Mesenchymal stem cell (in vitro differentiated cells and primary cell): ENCODE measurements at regions not wholly inside any gene's neighbourhood (a gene's known extent, or its start where the extent isn't known, plus 50 kb on each side); places are given as distances from the start of the nearest gene placed in this dataset.

Experiments used
- DNase-seq: peaks from one replicate; pipeline ENCODE4 v3.0.0-alpha.2; 2013
- H2AFZ ChIP-seq: one replicate; pipeline ENCODE4 v1.6.1; 2013; ENCODE audit warnings: low read depth, mild to moderate bottlenecking, control low read depth, inconsistent platforms, low read length, moderate library complexity
- H2AK5ac ChIP-seq: 2 replicates; pipeline ENCODE4 v1.6.1; 2013; ENCODE audit warnings: low read length, moderate library complexity, mild to moderate bottlenecking, inconsistent platforms; ENCODE audit not compliant: severe bottlenecking
- H2BK120ac ChIP-seq: one replicate; pipeline ENCODE4 v1.6.1; 2013; ENCODE audit warnings: low read depth, mild to moderate bottlenecking, inconsistent platforms, low read length, moderate library complexity
- H2BK12ac ChIP-seq, 2 experiments: one replicate each; pipeline ENCODE4 v1.6.1; 2013; ENCODE audit warnings: inconsistent platforms in 2 of 2, low read length in 2 of 2, mild to moderate bottlenecking in 2 of 2, moderate library complexity in 2 of 2, control low read depth in 1 of 2
- H2BK15ac ChIP-seq: one replicate; pipeline ENCODE4 v1.6.1; 2013; ENCODE audit warnings: mild to moderate bottlenecking, low read depth, inconsistent platforms; ENCODE audit not compliant: poor library complexity, severe bottlenecking
- H2BK5ac ChIP-seq: 2 replicates; pipeline ENCODE4 v1.6.1; 2013; ENCODE audit warnings: low read depth, mild to moderate bottlenecking, low read length, control low read depth, inconsistent platforms; ENCODE audit not compliant: poor library complexity, severe bottlenecking
- H3K14ac ChIP-seq, 2 experiments: one replicate each; pipeline ENCODE4 v1.6.1; 2013; ENCODE audit warnings: inconsistent platforms in 2 of 2, low read length in 2 of 2, control low read depth in 1 of 2, mild to moderate bottlenecking in 1 of 2, moderate library complexity in 1 of 2
- H3K18ac ChIP-seq, 2 experiments: one replicate each; pipeline ENCODE4 v1.6.1; 2013; ENCODE audit warnings: inconsistent platforms in 2 of 2, low read length in 2 of 2, control low read depth in 1 of 2, low read depth in 1 of 2, mild to moderate bottlenecking in 1 of 2
- H3K23ac ChIP-seq, 2 experiments: one replicate each; pipeline ENCODE4 v1.6.1; 2013; ENCODE audit warnings: inconsistent platforms in 2 of 2, low read length in 2 of 2, mild to moderate bottlenecking in 2 of 2, moderate library complexity in 2 of 2, control low read depth in 1 of 2
- H3K27ac ChIP-seq: 2 replicates; pipeline ENCODE4 v1.5.1; 2013; ENCODE audit warnings: mild to moderate bottlenecking, moderate library complexity, low read length, control low read depth, inconsistent platforms; ENCODE audit not compliant: poor library complexity, severe bottlenecking
- H3K27me3 ChIP-seq, 2 experiments: 2 replicates each; pipeline versions ENCODE4 v1.6.1 to v1.7.0; 2013; ENCODE audit warnings: low read length in 2 of 2, mild to moderate bottlenecking in 2 of 2, moderate library complexity in 2 of 2, control low read depth in 1 of 2, inconsistent platforms in 1 of 2; ENCODE audit not compliant: control insufficient read depth in 1 of 2, insufficient read depth in 1 of 2
- H3K36me3 ChIP-seq, 2 experiments: 2 replicates each; pipeline versions ENCODE4 v1.6.1 to v1.7.0; 2013; ENCODE audit warnings: low read length in 2 of 2, control low read depth in 1 of 2, inconsistent platforms in 1 of 2, low read depth in 1 of 2, mild to moderate bottlenecking in 1 of 2; ENCODE audit not compliant: insufficient read depth in 2 of 2, control insufficient read depth in 1 of 2
- H3K4ac ChIP-seq, 2 experiments: one replicate each; pipeline ENCODE4 v1.6.1; 2013; ENCODE audit warnings: inconsistent platforms in 2 of 2, low read length in 2 of 2, mild to moderate bottlenecking in 2 of 2, moderate library complexity in 2 of 2, control low read depth in 1 of 2, low read depth in 1 of 2
- H3K4me1 ChIP-seq: 2 replicates; pipeline ENCODE4 v1.6.1; 2013; ENCODE audit warnings: low read depth, low read length, control low read depth; ENCODE audit not compliant: control insufficient read depth, insufficient read depth
- H3K4me2 ChIP-seq: 2 replicates; pipeline ENCODE4 v1.6.1; 2013; ENCODE audit warnings: low read length, mild to moderate bottlenecking, inconsistent platforms; ENCODE audit not compliant: poor library complexity, severe bottlenecking
- H3K4me3 ChIP-seq, 2 experiments: 2 replicates each; pipeline versions ENCODE4 v1.5.1 to v1.7.0; 2013; ENCODE audit warnings: low read length in 2 of 2, mild to moderate bottlenecking in 2 of 2, control low read depth in 1 of 2, low read depth in 1 of 2; ENCODE audit not compliant: insufficient read depth in 1 of 2
- H3K79me1 ChIP-seq: replicated peaks from 2 replicates; pipeline ENCODE4 v1.6.1; 2013; ENCODE audit warnings: mild to moderate bottlenecking, control low read depth, low read length, inconsistent platforms; ENCODE audit not compliant: poor library complexity, severe bottlenecking
- H3K9ac ChIP-seq: 2 replicates; pipeline ENCODE4 v1.7.0; 2013; ENCODE audit warnings: mild to moderate bottlenecking, low read length, moderate library complexity
- H3K9me3 ChIP-seq: 2 replicates; pipeline ENCODE4 v1.7.0; 2013; ENCODE audit warnings: mild to moderate bottlenecking, low read length; ENCODE audit not compliant: control insufficient read depth
- H4K8ac ChIP-seq: one replicate; pipeline ENCODE4 v1.6.1; 2013; ENCODE audit warnings: inconsistent platforms, mild to moderate bottlenecking, low read length, moderate library complexity
- H4K91ac ChIP-seq: one replicate; pipeline ENCODE4 v1.6.1; 2013; ENCODE audit warnings: mild to moderate bottlenecking, low read length, inconsistent platforms
- WGBS: methylation state at CpG from one replicate; pipeline ENCODE4 v1.1.7; 2013; ENCODE audit warnings: mixed read lengths; 5-methylcytosine and 5-hydroxymethylcytosine counted together

- DNase-seq: no peak
- Histone ChIP-seq H2AK5ac (no peak overlapping the region), H2BK120ac (no peak overlapping the region), H3K9me3 (no peaks in the 10 kb centered on the region), H3K14ac (no peak overlapping the region), H3K79me1 (no peaks in the 10 kb centered on the region), H3K4me3 (no peak overlapping the region), H3K4me2 (no peak overlapping the region), H3K27me3 (no peaks in the 10 kb centered on the region), H3K4ac (no peak overlapping the region), H3K18ac (no peak overlapping the region), H2BK15ac (no peak overlapping the region), H2BK12ac (no peak overlapping the region), H3K36me3 (no peaks in the 10 kb centered on the region), H3K23ac (no peak overlapping the region), H2AFZ (no peak overlapping the region), H3K9ac (no peak overlapping the region), H2BK5ac (no peak overlapping the region), H3K27ac (no peak overlapping the region), H4K8ac (no peak overlapping the region), H3K4me1 (peaks cover 3% of the 10 kb centered on the region), H4K91ac (no peak overlapping the region)
- 100% methylated on average over 2 of the region's 3 CpGs for WGBS
Observed at GRCh38 chr1:221567859-221568507, 173.9 kb downstream of the DUSP10 start.

- Histone ChIP-seq H3K36me3 (no peaks in the 10 kb centered on the region), H3K27ac (no peak overlapping the region), H3K9me3 (no peaks in the 10 kb centered on the region), H3K4me3 (no peak overlapping the region), H2AFZ (no peak overlapping the region), H3K4ac (peak overlapping the region in 1 of 2 experiments; percentile 31), H3K18ac (no peak overlapping the region), H3K4me2 (no peak overlapping the region), H2BK12ac (no peak overlapping the region), H4K91ac (peak overlapping the region; percentile 92), H3K27me3 (no peaks in the 10 kb centered on the region), H2BK120ac (no peak overlapping the region), H2BK5ac (no peak overlapping the region), H2AK5ac (no peak overlapping the region), H3K4me1 (peaks cover 2% of the 10 kb centered on the region), H3K14ac (no peak overlapping the region), H3K79me1 (no peaks in the 10 kb centered on the region), H3K23ac (no peak overlapping the region), H4K8ac (peak overlapping the region; percentile 39), H2BK15ac (no peak overlapping the region), H3K9ac (no peak overlapping the region)
- 91% methylated on average over 5 of the region's 5 CpGs for WGBS
- DNase-seq: no peak
Observed at GRCh38 chr1:221573756-221574155, 168.1 kb downstream of the DUSP10 start.

DNA sequence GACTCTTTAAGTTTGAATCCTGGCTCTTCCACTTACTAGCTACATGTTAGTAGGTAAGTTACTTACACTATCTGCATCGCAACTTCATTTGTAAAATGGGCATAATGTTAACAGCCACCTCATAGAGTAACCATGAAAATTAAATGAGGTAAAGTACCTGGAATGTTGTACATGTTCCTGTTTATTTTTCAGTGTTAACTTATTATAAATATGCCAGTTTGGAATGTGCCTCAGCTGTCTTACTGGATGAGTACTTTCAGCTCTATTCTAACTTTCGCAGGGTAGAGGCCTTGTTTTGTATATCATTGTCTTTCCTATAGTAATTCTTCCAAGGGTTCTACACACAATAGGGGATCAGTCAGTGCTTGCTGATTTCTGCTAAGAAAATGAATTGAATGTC lies 167.4 kb downstream of the DUSP10 start:
- H3K4ac ChIP-seq: no peak overlapping the region
- peaks cover 2% of the 10 kb centered on the region for H3K4me1 ChIP-seq
- no peak overlapping the region for H4K91ac ChIP-seq
- 0% methylated on average over 1 of the region's 2 CpGs for WGBS
- H3K14ac ChIP-seq: no peak overlapping the region
- no peak overlapping the region for H2BK12ac ChIP-seq
- no peak overlapping the region for H3K23ac ChIP-seq
- H3K18ac ChIP-seq: no peak overlapping the region
- H3K27ac ChIP-seq: no peak overlapping the region
- no peak overlapping the region for H4K8ac ChIP-seq
- no peaks in the 10 kb centered on the region for H3K9me3 ChIP-seq
- H3K36me3 ChIP-seq: no peaks in the 10 kb centered on the region
- H3K4me2 ChIP-seq: no peak overlapping the region
- H2BK5ac ChIP-seq: no peak overlapping the region
- H2AK5ac ChIP-seq: no peak overlapping the region
- H2AFZ ChIP-seq: no peak overlapping the region
- DNase-seq: peak; percentile 43
- no peak overlapping the region for H3K9ac ChIP-seq
- H3K79me1 ChIP-seq: no peaks in the 10 kb centered on the region
- H3K27me3 ChIP-seq: no peaks in the 10 kb centered on the region
- H2BK120ac ChIP-seq: no peak overlapping the region
- H3K4me3 ChIP-seq: no peak overlapping the region
- H2BK15ac ChIP-seq: no peak overlapping the region

DNA sequence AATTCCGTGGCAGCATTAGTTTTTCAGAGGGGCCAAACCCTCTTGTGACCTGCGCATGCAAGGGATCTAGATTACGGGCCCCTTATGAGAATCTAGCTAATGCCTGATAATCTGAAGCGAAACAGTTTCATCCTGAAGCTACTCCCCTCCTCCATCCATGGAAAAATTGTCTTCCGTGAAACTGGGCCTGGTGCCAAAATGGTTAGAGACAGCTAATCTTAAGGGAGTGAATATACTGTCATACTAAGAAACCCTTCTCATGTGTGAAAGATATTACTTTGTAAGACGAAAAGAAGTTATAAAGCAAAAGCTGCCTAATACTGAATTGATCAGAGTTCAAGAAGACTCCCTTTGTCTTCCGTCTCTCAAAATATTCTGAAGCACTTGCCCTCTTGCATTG lies 166.3 kb downstream of the DUSP10 start:
- H3K4me1 ChIP-seq: peaks cover 2% of the 10 kb centered on the region
- H3K4me2 ChIP-seq: no peak overlapping the region
- H2BK15ac ChIP-seq: no peak overlapping the region
- H2BK120ac ChIP-seq: no peak overlapping the region
- no peak overlapping the region for H2AK5ac ChIP-seq
- H3K27me3 ChIP-seq: no peaks in the 10 kb centered on the region
- H3K36me3 ChIP-seq: no peaks in the 10 kb centered on the region
- peak overlapping the region; percentile 36 for H4K91ac ChIP-seq
- H2BK5ac ChIP-seq: no peak overlapping the region
- H2BK12ac ChIP-seq: peak overlapping the region; percentile 46 to 54
- peak; percentile 42 for DNase-seq
- H2AFZ ChIP-seq: no peak overlapping the region
- no peak overlapping the region for H3K4me3 ChIP-seq
- H3K9ac ChIP-seq: no peak overlapping the region
- WGBS: 92% methylated on average over 4 of the region's 7 CpGs
- H3K9me3 ChIP-seq: no peaks in the 10 kb centered on the region
- no peak overlapping the region for H3K14ac ChIP-seq
- no peak overlapping the region for H3K27ac ChIP-seq
- H3K23ac ChIP-seq: no peak overlapping the region
- H3K79me1 ChIP-seq: no peaks in the 10 kb centered on the region
- peak overlapping the region; percentile 3 to 54 for H3K18ac ChIP-seq
- H4K8ac ChIP-seq: no peak overlapping the region
- H3K4ac ChIP-seq: peak overlapping the region in 1 of 2 experiments; percentile 34
